PC-9 (cell line): ENCODE measurements at regions not wholly inside any gene's neighbourhood (a gene's known extent, or its start where the extent isn't known, plus 50 kb on each side); places are given as distances from the start of the nearest gene placed in this dataset.

ENCODE experiments used
- EZH2 ChIP-seq: fragments of 200-600 bp; sonication (generic); IDR thresholded peaks from 2 replicates; pipeline ENCODE4 v1.8.0; 2017; ENCODE audit warnings: antibody characterized with exemption, low read depth
- TF ChIP-seq, protein P1 (sequence below): fragments of 200-600 bp; sonication (generic); conservative IDR thresholded peaks from 2 replicates; pipeline ENCODE4 v1.6.1; 2017; ENCODE audit warnings: mixed run types, antibody characterized with exemption, mild to moderate bottlenecking, moderate library complexity

DNA sequence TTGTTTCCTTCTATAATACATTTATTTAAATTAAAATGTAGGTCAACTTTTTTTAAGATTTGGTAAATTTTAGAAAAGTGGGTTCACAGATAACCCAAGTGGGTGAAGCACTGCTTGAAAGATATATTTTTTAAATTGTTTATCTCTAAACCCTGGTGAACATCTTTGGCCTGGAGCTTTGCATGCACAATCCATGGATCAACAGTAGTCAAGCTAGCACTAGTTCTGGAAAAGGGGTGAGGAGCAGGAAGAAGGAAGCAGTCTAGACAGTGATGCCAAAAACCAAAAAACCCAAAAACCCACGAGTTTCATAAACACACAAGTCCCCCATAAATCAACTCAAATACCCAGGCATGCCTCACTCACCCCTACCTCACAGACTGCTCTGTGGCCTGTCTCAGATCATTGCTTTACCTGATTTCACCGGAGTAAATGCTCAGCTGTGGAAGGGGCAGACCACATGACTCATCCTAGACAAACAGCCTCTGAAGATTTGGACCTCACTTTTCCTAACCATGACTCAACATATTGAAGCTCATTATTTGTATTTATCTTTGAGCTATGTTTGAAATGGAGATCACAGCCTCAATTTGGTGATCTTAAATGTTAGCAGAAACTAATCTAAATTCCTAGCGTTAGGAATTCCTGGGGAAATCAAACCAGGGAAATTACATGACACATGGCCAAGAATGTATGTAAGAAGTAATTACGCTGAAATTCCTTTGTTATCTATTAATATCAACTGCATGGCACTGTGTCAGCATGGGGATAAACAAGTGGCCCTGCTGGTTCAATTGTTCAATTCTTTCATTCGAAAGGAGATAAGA is 149.6 kb downstream of the ZNF608 start:
- TF ChIP-seq, protein P1, sequence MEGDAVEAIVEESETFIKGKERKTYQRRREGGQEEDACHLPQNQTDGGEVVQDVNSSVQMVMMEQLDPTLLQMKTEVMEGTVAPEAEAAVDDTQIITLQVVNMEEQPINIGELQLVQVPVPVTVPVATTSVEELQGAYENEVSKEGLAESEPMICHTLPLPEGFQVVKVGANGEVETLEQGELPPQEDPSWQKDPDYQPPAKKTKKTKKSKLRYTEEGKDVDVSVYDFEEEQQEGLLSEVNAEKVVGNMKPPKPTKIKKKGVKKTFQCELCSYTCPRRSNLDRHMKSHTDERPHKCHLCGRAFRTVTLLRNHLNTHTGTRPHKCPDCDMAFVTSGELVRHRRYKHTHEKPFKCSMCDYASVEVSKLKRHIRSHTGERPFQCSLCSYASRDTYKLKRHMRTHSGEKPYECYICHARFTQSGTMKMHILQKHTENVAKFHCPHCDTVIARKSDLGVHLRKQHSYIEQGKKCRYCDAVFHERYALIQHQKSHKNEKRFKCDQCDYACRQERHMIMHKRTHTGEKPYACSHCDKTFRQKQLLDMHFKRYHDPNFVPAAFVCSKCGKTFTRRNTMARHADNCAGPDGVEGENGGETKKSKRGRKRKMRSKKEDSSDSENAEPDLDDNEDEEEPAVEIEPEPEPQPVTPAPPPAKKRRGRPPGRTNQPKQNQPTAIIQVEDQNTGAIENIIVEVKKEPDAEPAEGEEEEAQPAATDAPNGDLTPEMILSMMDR = no peak
- no peak for TF ChIP-seq EZH2
